NT2/D1 (cell line): ENCODE measurements at regions not wholly inside any gene's neighbourhood (a gene's known extent, or its start where the extent isn't known, plus 50 kb on each side); places are given as distances from the start of the nearest gene placed in this dataset.

ENCODE experiments used
- SUZ12 ChIP-seq: IDR thresholded peaks from 2 replicates; pipeline ENCODE4 v1.6.1; 2011; ENCODE audit not compliant: insufficient read length, insufficient read depth; ENCODE audit errors: extremely low read depth
- YY1 ChIP-seq: IDR thresholded peaks from 2 replicates; pipeline ENCODE4 v1.6.1; 2011; ENCODE audit not compliant: insufficient read length, insufficient read depth
- ZNF274 ChIP-seq: IDR thresholded peaks from 2 replicates; pipeline ENCODE4 v1.6.1; 2011; ENCODE audit warnings: mild to moderate bottlenecking, low read depth, low read length

- TF ChIP-seq ZNF274 (no peak), YY1 (no peak), SUZ12 (no peak)
Measured at GRCh38 chr1:182227864-182228547, 163.6 kb downstream of the GLUL start.
